ENCODE measurements at regions not wholly inside any gene's neighbourhood (a gene's known extent, or its start where the extent isn't known, plus 50 kb on each side); places are given as distances from the start of the nearest gene placed in this dataset.

DNA sequence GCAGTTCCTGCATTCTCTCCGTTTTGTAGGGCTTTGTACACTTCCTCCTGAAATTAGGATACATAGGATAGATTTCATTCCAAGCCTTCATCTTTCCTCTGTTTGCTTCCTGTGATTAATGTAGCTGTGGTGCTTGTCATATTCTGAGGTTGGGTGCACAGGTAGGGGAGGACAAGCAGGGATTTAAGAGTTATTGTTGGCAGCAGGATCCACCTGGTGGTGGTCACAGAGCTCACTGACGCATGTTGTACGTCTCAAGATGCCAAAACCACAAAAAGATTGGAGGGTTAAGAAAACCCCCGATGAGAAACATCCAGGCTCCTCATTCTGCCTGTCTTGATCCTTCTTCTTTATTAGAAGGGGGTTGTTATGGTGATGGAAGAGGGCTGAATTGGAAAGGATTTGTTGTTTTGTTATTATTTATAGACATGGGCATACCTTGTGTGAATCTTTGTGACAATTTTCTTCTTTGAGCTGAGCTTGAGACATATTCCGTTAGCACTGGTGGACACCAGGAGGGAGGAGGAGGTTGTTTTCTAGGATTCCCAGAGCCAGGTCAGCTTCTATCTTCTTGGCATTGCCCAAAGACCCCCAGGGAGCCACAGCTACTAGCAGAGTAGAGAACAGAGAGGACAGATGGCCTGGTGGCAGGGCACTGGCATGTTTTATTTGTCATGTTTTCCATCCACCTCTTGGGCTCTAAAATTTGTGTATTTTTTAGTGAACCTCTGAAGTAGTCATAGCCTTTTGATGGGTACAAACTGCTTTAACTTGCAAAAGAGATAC, 57.7 kb upstream of the LARS2 start:
- DNase-seq = no peak

DNA sequence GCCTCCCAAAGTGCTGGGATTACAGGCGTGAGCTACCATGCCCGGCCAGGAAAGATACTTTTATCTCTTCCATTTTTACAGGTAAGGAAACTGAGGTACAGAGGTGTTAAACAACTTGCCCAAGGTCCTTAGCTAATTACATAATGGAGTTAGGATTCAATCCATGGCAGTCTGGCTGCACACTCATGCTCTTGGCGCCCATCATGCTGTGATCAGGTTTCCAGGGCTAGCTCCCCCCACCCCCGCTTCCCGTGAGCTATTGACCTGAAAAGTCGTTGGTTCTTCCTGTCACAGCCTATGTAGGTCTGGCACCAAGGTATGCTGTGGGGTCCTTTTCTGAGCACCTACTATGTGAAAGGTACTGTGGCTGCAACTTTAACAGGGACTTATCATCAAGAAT, 55.9 kb upstream of the LARS2 start:
- no peak for DNase-seq

DNA sequence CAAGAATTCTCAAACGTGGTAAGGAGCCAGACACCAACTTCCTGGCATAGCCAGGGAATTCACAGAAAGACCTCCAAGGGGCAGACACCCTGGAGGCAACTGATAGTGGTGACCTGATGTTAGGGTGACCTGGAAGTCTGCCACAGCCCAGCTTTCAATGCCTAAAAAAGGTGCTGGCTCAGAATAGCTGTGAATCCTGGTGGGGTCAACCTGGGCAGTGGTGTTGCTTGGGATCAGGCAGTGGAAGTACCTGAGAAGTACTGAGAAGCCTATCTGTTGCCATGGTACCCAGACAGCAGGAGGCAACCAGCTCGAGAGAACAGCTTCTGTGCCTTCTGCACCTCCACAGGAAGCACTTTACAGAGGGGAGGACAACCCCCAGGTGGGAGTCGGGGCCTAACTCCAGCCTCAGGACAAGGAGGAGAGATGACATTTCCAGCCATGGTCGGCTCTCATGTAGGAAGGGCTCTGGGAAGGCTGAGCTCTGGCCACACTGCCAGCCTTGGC, 55.4 kb upstream of the LARS2 start:
- DNase-seq = no peak

DNA sequence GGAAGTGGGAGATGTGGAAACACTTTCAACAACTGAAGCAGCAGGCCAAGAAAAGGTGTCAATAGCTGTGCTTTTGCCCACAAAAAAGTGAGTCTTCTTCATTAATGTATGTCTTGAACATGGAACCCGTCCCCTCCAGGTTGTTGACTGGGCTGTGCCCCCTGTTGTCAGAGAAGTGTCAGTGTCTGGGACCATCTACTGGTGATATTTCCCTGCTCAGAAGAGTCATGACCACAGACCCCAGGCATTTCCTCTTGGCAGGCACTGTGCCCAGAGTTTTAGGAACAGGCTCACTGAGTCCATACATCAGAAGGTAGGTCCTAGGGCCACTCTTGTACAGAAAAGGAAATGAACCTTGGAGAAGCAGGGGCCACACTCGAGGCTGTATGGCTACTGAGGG, 54.8 kb upstream of the LARS2 start:
- DNase-seq = no peak

DNA sequence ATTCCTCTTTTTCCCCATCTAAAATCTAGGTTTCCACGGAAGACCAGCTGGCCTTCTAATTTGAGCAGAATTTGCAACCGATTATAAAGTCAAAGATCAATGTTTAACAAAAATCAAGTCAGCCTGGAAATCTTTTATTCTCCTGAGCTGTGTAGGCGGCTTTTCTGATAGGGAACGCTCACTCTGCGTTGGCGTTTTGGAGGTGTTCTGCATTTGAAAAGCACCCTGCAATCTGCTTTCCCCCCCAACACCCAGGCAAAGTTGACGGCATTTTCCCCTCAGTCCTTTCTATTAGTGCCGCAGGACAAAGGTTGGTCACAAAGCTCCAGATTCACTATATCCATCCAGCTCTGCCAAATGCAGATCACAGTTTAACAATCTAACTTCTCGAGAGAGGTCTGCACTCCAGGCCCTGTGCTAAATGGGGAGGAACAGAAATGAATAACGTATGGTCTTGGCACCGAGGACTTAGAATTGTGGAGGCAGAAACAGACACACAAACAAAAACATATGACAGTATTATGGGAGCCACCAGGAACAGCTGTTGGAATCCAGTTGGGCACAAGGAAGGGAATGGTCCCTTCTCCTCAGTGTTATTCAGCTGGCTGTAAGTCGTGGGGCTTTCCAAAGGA, 50.4 kb upstream of the LARS2 start:
- DNase-seq = no peak
